ENCODE measurements at regions not wholly inside any gene's neighbourhood (a gene's known extent, or its start where the extent isn't known, plus 50 kb on each side); places are given as distances from the start of the nearest gene placed in this dataset.

- Histone ChIP-seq H3K9me3 (ENCODE audit: low read depth, low read length, poor library complexity, severe bottlenecking) (no peaks in the 10 kb centered on the region), H3K27me3 (replicated peaks; ENCODE audit: insufficient read depth, low read depth, low read length, poor library complexity) (no peaks in the 10 kb centered on the region), H3K4me1 (ENCODE audit: insufficient read depth, low read length, poor library complexity, severe bottlenecking) (no peaks in the 10 kb centered on the region), H3K27ac (ENCODE audit: low read depth, low read length, poor library complexity, severe bottlenecking) (no peak overlapping the region), H3K36me3 (ENCODE audit: insufficient read depth, low read length, poor library complexity, severe bottlenecking) (no peaks in the 10 kb centered on the region), H3K4me3 (ENCODE audit: low read depth, low read length, poor library complexity, severe bottlenecking) (no peak overlapping the region)
- BruUV-seq (replicated peaks) = no TSS peak
- DNase-seq (ENCODE audit: low spot score) = no peak
- TF ChIP-seq CTCF (conservative IDR thresholded peaks at IDR 0.05; ENCODE audit: low read depth, low read length) (no peak), EZH2 (IDR thresholded peaks at IDR 0.05; ENCODE audit: borderline replicate concordance, low read depth, low read length, poor library complexity, severe bottlenecking) (no peak)
- intact Hi-C loops (cut with micrococcal nuclease; ENCODE audit: unreplicated experiment) = no loop called here
- ChIA-PET POLR2A (ENCODE audit: low non-redundant PET) (no interaction called here), CTCF (no interaction called here)
Observed at GRCh38 chr12:114090211-114090610, 124.1 kb upstream of the RBM19 start.

GRCh38 chr12:114073076-114073475 lies 107.0 kb upstream of the RBM19 start:
- ChIA-PET CTCF (no interaction called here), POLR2A (ENCODE audit: low non-redundant PET) (no interaction called here)
- no peak for DNase-seq (ENCODE audit: low spot score)
- Histone ChIP-seq H3K4me1 (ENCODE audit: insufficient read depth, low read length, poor library complexity, severe bottlenecking) (no peaks in the 10 kb centered on the region), H3K36me3 (ENCODE audit: insufficient read depth, low read length, poor library complexity, severe bottlenecking) (no peaks in the 10 kb centered on the region), H3K27me3 (replicated peaks; ENCODE audit: insufficient read depth, low read depth, low read length, poor library complexity) (peaks cover 7% of the 10 kb centered on the region), H3K4me3 (ENCODE audit: low read depth, low read length, poor library complexity, severe bottlenecking) (no peak overlapping the region), H3K9me3 (ENCODE audit: low read depth, low read length, poor library complexity, severe bottlenecking) (no peaks in the 10 kb centered on the region), H3K27ac (ENCODE audit: low read depth, low read length, poor library complexity, severe bottlenecking) (no peak overlapping the region)
- no TSS peak for BruUV-seq (replicated peaks)
- intact Hi-C loops (cut with micrococcal nuclease; ENCODE audit: unreplicated experiment) = no loop called here
- no peak for TF ChIP-seq CTCF (conservative IDR thresholded peaks at IDR 0.05; ENCODE audit: low read depth, low read length)
- no peak for TF ChIP-seq EZH2 (IDR thresholded peaks at IDR 0.05; ENCODE audit: borderline replicate concordance, low read depth, low read length, poor library complexity, severe bottlenecking)

- TF ChIP-seq CTCF (conservative IDR thresholded peaks at IDR 0.05; ENCODE audit: low read depth, low read length) (no peak), EZH2 (IDR thresholded peaks at IDR 0.05; ENCODE audit: borderline replicate concordance, low read depth, low read length, poor library complexity, severe bottlenecking) (no peak)
- Histone ChIP-seq H3K27ac (ENCODE audit: low read depth, low read length, poor library complexity, severe bottlenecking) (no peak overlapping the region), H3K4me1 (ENCODE audit: insufficient read depth, low read length, poor library complexity, severe bottlenecking) (no peaks in the 10 kb centered on the region), H3K9me3 (ENCODE audit: low read depth, low read length, poor library complexity, severe bottlenecking) (no peaks in the 10 kb centered on the region), H3K27me3 (replicated peaks; ENCODE audit: insufficient read depth, low read depth, low read length, poor library complexity) (peaks cover 7% of the 10 kb centered on the region), H3K4me3 (ENCODE audit: low read depth, low read length, poor library complexity, severe bottlenecking) (no peak overlapping the region), H3K36me3 (ENCODE audit: insufficient read depth, low read length, poor library complexity, severe bottlenecking) (no peaks in the 10 kb centered on the region)
- DNase-seq (ENCODE audit: low spot score) = no peak
- intact Hi-C loops (cut with micrococcal nuclease; ENCODE audit: unreplicated experiment) = no loop called here
- POLR2A ChIA-PET (ENCODE audit: low non-redundant PET) = no interaction called here
- BruUV-seq (replicated peaks) = no TSS peak
- CTCF ChIA-PET = no interaction called here
Observed at GRCh38 chr12:114069507-114069906, 103.4 kb upstream of the RBM19 start.

All from A673 (cell line).